PC-9 (cell line): ENCODE measurements at regions not wholly inside any gene's neighbourhood (a gene's known extent, or its start where the extent isn't known, plus 50 kb on each side); places are given as distances from the start of the nearest gene placed in this dataset.

ENCODE experiments used
- BruUV-seq: library from RNA; stranded (reverse); fragments of 400-500 nt; replicated peaks from 2 replicates; lab custom pipeline; 2021; lab: Mats Ljungman, UMichigan
- CTCF ChIA-PET: fragments of 300-600 bp; sonication (Branson Sonifier 250); formaldehyde crosslinking; loops from one replicate; lab custom pipeline; 2022; ENCODE audit warnings: antibody characterized with exemption; lab: Charles Lee
- POLR2A ChIA-PET: fragments of 300-600 bp; sonication (Branson Sonifier 250); formaldehyde crosslinking; loops from one replicate; lab custom pipeline; 2022; ENCODE audit warnings: antibody characterized with exemption; ENCODE audit not compliant: unreplicated experiment; lab: Charles Lee
- DNase-seq, 2 experiments: peaks; one replicate each; pipeline versions ENCODE4 v3.0.0 to v3.0.0-alpha.2; 2015 to 2022; ENCODE audit warnings: mixed read lengths in 1 of 2
- H2AFZ ChIP-seq: fragments of 200-600 bp; sonication (generic); 2 replicates; pipeline ENCODE4 v1.8.1; 2017; ENCODE audit warnings: antibody characterized with exemption
- H3F3A ChIP-seq: fragments of 200-600 bp; sonication (generic); 2 replicates; pipeline ENCODE4 v1.8.1; 2017; ENCODE audit warnings: antibody characterized with exemption, mild to moderate bottlenecking, low read depth; ENCODE audit not compliant: insufficient read depth
- H3K27ac ChIP-seq: fragments of 200-600 bp; sonication (generic); 2 replicates; pipeline ENCODE4 v1.6.1; 2016; ENCODE audit warnings: mixed run types
- H3K27me3 ChIP-seq: fragments of 200-600 bp; sonication (generic); 2 replicates; pipeline ENCODE4 v1.6.1; 2016; ENCODE audit warnings: low read depth, mixed run types; ENCODE audit not compliant: insufficient read depth
- H3K36me3 ChIP-seq: fragments of 200-600 bp; sonication (generic); 2 replicates; pipeline ENCODE4 v1.6.1; 2016; ENCODE audit warnings: low read depth, mixed run types
- H3K4me1 ChIP-seq: fragments of 200-600 bp; sonication (generic); replicated peaks from 2 replicates; pipeline ENCODE4 v1.6.1; 2016; ENCODE audit warnings: mixed run types; ENCODE audit not compliant: insufficient read depth
- H3K4me2 ChIP-seq: fragments of 200-600 bp; sonication (generic); 2 replicates; pipeline ENCODE4 v1.6.1; 2017; ENCODE audit warnings: mixed run types
- H3K4me3 ChIP-seq: fragments of 200-600 bp; sonication (generic); 2 replicates; pipeline ENCODE4 v1.6.1; 2016; ENCODE audit warnings: mixed run types
- H3K79me2 ChIP-seq: fragments of 200-600 bp; sonication (generic); 2 replicates; pipeline ENCODE4 v1.6.1; 2017; ENCODE audit warnings: low read depth, mixed run types
- H3K9me2 ChIP-seq: fragments of 200-600 bp; sonication (generic); 2 replicates; pipeline ENCODE4 v1.8.1; 2017; ENCODE audit warnings: mild to moderate bottlenecking; ENCODE audit not compliant: insufficient read depth
- H3K9me3 ChIP-seq: fragments of 200-600 bp; sonication (generic); 2 replicates; pipeline ENCODE4 v1.8.1; 2016; ENCODE audit warnings: low read depth; ENCODE audit not compliant: insufficient read depth
- H4K20me1 ChIP-seq: fragments of 200-600 bp; sonication (generic); 2 replicates; pipeline ENCODE4 v1.8.1; 2017; ENCODE audit not compliant: insufficient read depth
- EZH2 ChIP-seq: fragments of 200-600 bp; sonication (generic); IDR thresholded peaks from 2 replicates; pipeline ENCODE4 v1.8.0; 2017; ENCODE audit warnings: antibody characterized with exemption, low read depth
- intact Hi-C: fragments of 100-400 bp; cut with micrococcal nuclease; formaldehyde crosslinking; loops from one replicate; pipeline ENCODE4 v1.10.0; 2022; ENCODE audit not compliant: unreplicated experiment
- TF ChIP-seq, protein P1 (sequence below): fragments of 200-600 bp; sonication (generic); conservative IDR thresholded peaks from 2 replicates; pipeline ENCODE4 v1.6.1; 2017; ENCODE audit warnings: mixed run types, antibody characterized with exemption, mild to moderate bottlenecking, moderate library complexity

DNA sequence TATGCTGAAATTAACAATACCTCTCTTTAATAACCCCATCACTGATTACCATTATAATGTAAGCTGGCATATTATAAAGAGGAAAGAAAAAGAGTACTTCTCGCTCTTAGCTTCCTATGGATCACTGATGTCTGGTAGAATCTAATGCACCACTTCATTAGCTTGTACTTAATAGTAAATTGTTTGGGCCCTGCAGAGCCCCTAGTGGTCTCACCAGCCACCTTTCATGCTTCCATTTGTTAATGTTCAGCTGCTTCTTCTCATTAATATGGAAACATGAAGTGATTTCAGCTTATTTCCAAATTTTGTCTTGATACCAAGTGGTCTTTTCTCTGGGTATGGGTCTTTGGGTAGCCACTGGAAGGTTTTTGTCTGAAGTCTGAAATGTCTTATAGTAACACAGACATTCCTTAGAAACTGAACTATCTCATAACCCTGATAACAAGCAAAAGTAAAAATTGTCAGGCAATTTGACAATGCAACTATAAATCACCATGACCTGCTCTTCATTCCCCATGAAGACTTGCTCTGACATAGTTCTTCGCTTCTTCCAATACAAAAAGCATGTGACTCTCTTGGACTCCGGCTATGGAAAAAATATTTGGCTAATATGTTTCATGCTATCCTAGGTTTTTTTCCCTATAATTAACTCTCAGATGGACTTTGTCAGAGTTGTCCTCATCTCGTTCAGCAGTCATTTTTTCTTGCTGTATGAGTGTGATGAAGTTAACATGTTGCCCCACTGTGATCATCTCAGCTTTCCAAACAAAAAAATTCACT is 395.8 kb upstream of the MARCKS start:
- Histone ChIP-seq H3K79me2 (no peaks in the 10 kb centered on the region), H3K36me3 (0 out of 2 replicates have a peak, but pooled peaks cover 5% of the 10 kb centered on the region), H3K9me3 (peaks cover 11% of the 10 kb centered on the region; the same call in 1 of the 2 replicates), H3K4me2 (no peak overlapping the region), H3F3A (peaks cover 7% of the 10 kb centered on the region; the same call in 1 of the 2 replicates), H2AFZ (no peak overlapping the region), H3K4me1 (peaks cover 33% of the 10 kb centered on the region), H3K27me3 (no peaks in the 10 kb centered on the region), H3K9me2 (no peaks in the 10 kb centered on the region), H3K4me3 (no peak overlapping the region), H4K20me1 (no peaks in the 10 kb centered on the region), H3K27ac (no peak overlapping the region)
- CTCF ChIA-PET = no interaction called here
- POLR2A ChIA-PET = no interaction called here
- no peak for DNase-seq
- no TSS peak for BruUV-seq
- intact Hi-C loops = no loop called here
- TF ChIP-seq, protein P1, sequence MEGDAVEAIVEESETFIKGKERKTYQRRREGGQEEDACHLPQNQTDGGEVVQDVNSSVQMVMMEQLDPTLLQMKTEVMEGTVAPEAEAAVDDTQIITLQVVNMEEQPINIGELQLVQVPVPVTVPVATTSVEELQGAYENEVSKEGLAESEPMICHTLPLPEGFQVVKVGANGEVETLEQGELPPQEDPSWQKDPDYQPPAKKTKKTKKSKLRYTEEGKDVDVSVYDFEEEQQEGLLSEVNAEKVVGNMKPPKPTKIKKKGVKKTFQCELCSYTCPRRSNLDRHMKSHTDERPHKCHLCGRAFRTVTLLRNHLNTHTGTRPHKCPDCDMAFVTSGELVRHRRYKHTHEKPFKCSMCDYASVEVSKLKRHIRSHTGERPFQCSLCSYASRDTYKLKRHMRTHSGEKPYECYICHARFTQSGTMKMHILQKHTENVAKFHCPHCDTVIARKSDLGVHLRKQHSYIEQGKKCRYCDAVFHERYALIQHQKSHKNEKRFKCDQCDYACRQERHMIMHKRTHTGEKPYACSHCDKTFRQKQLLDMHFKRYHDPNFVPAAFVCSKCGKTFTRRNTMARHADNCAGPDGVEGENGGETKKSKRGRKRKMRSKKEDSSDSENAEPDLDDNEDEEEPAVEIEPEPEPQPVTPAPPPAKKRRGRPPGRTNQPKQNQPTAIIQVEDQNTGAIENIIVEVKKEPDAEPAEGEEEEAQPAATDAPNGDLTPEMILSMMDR = peak; percentile 30; the same call in 1 of the 2 replicates
- TF ChIP-seq EZH2 = no peak

GRCh38 chr6:113464536-113464935 is 392.6 kb upstream of the MARCKS start:
- peak overlapping the region; percentile 23 for H3K4me2 ChIP-seq

GRCh38 chr6:113464960-113465359 is 392.2 kb upstream of the MARCKS start:
- no peak for TF ChIP-seq EZH2
- Histone ChIP-seq H3K79me2 (no peaks in the 10 kb centered on the region), H3K4me2 (peak overlapping the region; percentile 23), H3K4me1 (peaks cover 25% of the 10 kb centered on the region), H3K27me3 (no peaks in the 10 kb centered on the region), H3K9me2 (no peaks in the 10 kb centered on the region), H4K20me1 (no peaks in the 10 kb centered on the region), H3K36me3 (0 out of 2 replicates have a peak, but pooled peaks cover 5% of the 10 kb centered on the region), H3K9me3 (peaks cover 25% of the 10 kb centered on the region; the same call in 1 of the 2 replicates), H3K27ac (peak overlapping the region; percentile 72), H3K4me3 (no peak overlapping the region), H3F3A (peaks cover 7% of the 10 kb centered on the region; the same call in 1 of the 2 replicates), H2AFZ (peak overlapping the region; percentile 63; the same call in 1 of the 2 replicates)
- CTCF ChIA-PET = interaction anchor here (0.5 kb wide), 1 partner anchor 178 kb away, joined by 3 read pairs; no protein-coding TSS in a partner anchor
- BruUV-seq = no TSS peak
- POLR2A ChIA-PET = interaction anchor here (0.7 kb wide), 2 partner anchors 37 to 51 kb away, joined by 4 to 5 read pairs; no protein-coding TSS in a partner anchor
- DNase-seq = peak in 1 of 2 experiments; percentile 78
- intact Hi-C loops = no loop called here

More at GRCh38 chr6:113464536-113464935, 392.6 kb upstream of the MARCKS start:
- Histone ChIP-seq H3K9me3 (peaks cover 25% of the 10 kb centered on the region; the same call in 1 of the 2 replicates), H3K4me1 (peaks cover 25% of the 10 kb centered on the region), H3F3A (peaks cover 7% of the 10 kb centered on the region; the same call in 1 of the 2 replicates), H3K9me2 (no peaks in the 10 kb centered on the region), H4K20me1 (no peaks in the 10 kb centered on the region), H3K36me3 (0 out of 2 replicates have a peak, but pooled peaks cover 5% of the 10 kb centered on the region), H3K4me3 (no peak overlapping the region), H3K27me3 (no peaks in the 10 kb centered on the region), H2AFZ (peak overlapping the region; percentile 63; the same call in 1 of the 2 replicates), H3K27ac (peak overlapping the region; percentile 72), H3K79me2 (no peaks in the 10 kb centered on the region)
- no TSS peak for BruUV-seq
- DNase-seq = no peak
- TF ChIP-seq, protein P1 = no peak
- no peak for TF ChIP-seq EZH2
- CTCF ChIA-PET = interaction anchor here (0.5 kb wide), 1 partner anchor 179 kb away, joined by 3 read pairs; no protein-coding TSS in a partner anchor
- intact Hi-C loops = no loop called here
- POLR2A ChIA-PET = interaction anchor here (0.7 kb wide), 1 partner anchor 50 kb away, joined by 5 read pairs; no protein-coding TSS in a partner anchor
